Ascending aorta (tissue), 2 donors: ENCODE measurements at regions not wholly inside any gene's neighbourhood (a gene's known extent, or its start where the extent isn't known, plus 50 kb on each side); places are given as distances from the start of the nearest gene placed in this dataset.

Experiments
- DNase-seq, 2 donors: peaks; one replicate each; pipeline ENCODE4 v3.0.0-alpha.2; 2019; ENCODE audit warnings: low spot score in 2 of 2
- H3K27ac ChIP-seq, 2 donors: fragments of 200-600 bp; sonication (generic); one replicate each; pipeline ENCODE4 v1.5.1; 2016 to 2017; ENCODE audit warnings: mild to moderate bottlenecking in 1 of 2
- H3K27me3 ChIP-seq: fragments of 200-600 bp; sonication (generic); one replicate; pipeline ENCODE4 v1.5.1; 2017
- H3K36me3 ChIP-seq, 2 donors: fragments of 200-600 bp; sonication (generic); one replicate each; pipeline ENCODE4 v1.5.1; 2016
- H3K4me1 ChIP-seq, 2 donors: fragments of 200-600 bp; sonication (generic); one replicate each; pipeline ENCODE4 v1.5.1; 2016 to 2017; ENCODE audit warnings: mild to moderate bottlenecking in 1 of 2
- H3K4me3 ChIP-seq, 2 donors: fragments of 200-600 bp; sonication (generic); one replicate each; pipeline ENCODE4 v1.5.1; 2016 to 2017; ENCODE audit warnings: mild to moderate bottlenecking in 1 of 2
- H3K9me3 ChIP-seq, 2 donors: fragments of 200-600 bp; sonication (generic); one replicate each; pipeline ENCODE4 v1.5.1; 2016
- intact Hi-C: fragments of 100-400 bp; cut with DNase I; formaldehyde crosslinking; loops from one replicate; pipeline ENCODE4 v1.15.1; 2023
- TF ChIP-seq, protein P1 (sequence below), 3 experiments: fragments of 200-600 bp in 2 of 3; fragments of 450-650 bp in 1 of 3; sonication (generic) in 2 of 3; IDR thresholded peaks; one replicate each; pipeline ENCODE4 v1.5.1; 2016 to 2019; ENCODE audit warnings: antibody characterized with exemption in 3 of 3, mild to moderate bottlenecking in 1 of 3, moderate library complexity in 1 of 3

DNA sequence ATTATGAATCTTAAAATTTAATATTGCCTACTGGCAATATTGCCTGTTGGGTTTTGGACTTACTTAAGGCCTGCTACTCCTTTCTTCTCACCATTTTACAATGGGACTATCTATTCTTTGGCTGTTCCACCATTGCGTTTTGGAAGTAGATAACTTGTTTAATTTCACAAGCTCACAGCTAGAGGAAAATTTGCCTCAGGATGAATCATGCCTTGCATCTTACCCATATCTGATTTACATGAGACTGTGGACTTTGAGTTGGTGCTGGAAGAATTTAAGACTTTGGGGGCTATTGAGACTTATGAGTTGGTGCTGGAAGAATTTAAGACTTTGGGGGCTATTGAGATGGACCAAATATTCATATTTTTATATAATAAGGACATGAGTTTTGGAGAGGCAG lies 662.6 kb downstream of the METTL15 start:
- Histone ChIP-seq H3K4me1 (no peaks in the 10 kb centered on the region), H3K27ac (no peak overlapping the region), H3K4me3 (no peak overlapping the region), H3K36me3 (no peaks in the 10 kb centered on the region), H3K9me3 (peaks cover 0 to 3% of the 10 kb centered on the region in 2 donors), H3K27me3 (no peaks in the 10 kb centered on the region)
- no peak for DNase-seq
- TF ChIP-seq, protein P1, sequence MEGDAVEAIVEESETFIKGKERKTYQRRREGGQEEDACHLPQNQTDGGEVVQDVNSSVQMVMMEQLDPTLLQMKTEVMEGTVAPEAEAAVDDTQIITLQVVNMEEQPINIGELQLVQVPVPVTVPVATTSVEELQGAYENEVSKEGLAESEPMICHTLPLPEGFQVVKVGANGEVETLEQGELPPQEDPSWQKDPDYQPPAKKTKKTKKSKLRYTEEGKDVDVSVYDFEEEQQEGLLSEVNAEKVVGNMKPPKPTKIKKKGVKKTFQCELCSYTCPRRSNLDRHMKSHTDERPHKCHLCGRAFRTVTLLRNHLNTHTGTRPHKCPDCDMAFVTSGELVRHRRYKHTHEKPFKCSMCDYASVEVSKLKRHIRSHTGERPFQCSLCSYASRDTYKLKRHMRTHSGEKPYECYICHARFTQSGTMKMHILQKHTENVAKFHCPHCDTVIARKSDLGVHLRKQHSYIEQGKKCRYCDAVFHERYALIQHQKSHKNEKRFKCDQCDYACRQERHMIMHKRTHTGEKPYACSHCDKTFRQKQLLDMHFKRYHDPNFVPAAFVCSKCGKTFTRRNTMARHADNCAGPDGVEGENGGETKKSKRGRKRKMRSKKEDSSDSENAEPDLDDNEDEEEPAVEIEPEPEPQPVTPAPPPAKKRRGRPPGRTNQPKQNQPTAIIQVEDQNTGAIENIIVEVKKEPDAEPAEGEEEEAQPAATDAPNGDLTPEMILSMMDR (IDR thresholded peaks at IDR 0.05), result no peak
- intact Hi-C loops, result no loop called here

DNA sequence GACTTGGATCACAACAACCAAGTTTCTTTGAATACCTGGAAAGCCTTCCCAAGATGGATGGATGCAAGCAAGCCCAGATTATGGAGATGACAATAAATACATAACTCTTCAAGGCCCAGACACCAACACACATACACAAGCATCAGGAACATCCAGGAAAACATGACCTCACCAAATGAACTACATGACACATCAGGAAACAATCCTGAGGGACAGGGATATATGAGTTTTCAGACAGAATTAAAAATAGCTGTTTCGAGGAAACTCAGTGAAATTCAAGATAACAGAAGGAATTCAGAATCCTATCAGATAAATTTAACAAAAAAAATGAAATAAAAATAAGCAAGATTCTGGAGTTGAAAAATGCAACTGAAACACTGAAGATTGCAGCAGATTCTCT lies 659.4 kb downstream of the METTL15 start:
- DNase-seq, result no peak
- H3K27ac ChIP-seq, result no peak overlapping the region
- no peak overlapping the region for H3K4me3 ChIP-seq
- H3K36me3 ChIP-seq, result no peaks in the 10 kb centered on the region
- peaks cover 0 to 3% of the 10 kb centered on the region in 2 donors for H3K9me3 ChIP-seq
- H3K27me3 ChIP-seq, result no peaks in the 10 kb centered on the region
- H3K4me1 ChIP-seq, result no peaks in the 10 kb centered on the region
- intact Hi-C loops, result no loop called here
- TF ChIP-seq, protein P1 (IDR thresholded peaks at IDR 0.05), result no peak

DNA sequence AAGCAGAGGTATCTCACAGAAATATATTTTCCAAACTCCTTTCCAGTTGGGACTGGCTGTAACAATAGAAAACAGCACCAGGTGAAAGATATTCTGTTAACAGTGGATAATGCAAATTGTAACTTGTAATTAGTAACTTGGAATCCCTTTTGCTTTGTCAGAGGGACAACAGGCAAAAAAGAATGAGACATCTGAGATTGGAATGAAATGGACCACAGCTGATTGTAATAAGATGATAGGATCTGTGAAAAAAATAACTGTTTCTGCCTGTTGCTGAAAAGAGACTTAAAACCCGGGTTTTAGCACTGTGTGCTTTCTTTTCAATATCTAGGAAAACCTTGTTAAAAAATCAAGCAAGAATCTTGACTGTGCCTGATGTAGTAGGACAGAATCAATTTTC lies 655.7 kb downstream of the METTL15 start:
- DNase-seq, result no peak
- peaks cover 0 to 3% of the 10 kb centered on the region in 2 donors for H3K9me3 ChIP-seq
- H3K27ac ChIP-seq, result no peak overlapping the region
- H3K4me3 ChIP-seq, result no peak overlapping the region
- H3K27me3 ChIP-seq, result no peaks in the 10 kb centered on the region
- intact Hi-C loops, result no loop called here
- H3K36me3 ChIP-seq, result no peaks in the 10 kb centered on the region
- no peaks in the 10 kb centered on the region for H3K4me1 ChIP-seq
- TF ChIP-seq, protein P1 (IDR thresholded peaks at IDR 0.05), result no peak

DNA sequence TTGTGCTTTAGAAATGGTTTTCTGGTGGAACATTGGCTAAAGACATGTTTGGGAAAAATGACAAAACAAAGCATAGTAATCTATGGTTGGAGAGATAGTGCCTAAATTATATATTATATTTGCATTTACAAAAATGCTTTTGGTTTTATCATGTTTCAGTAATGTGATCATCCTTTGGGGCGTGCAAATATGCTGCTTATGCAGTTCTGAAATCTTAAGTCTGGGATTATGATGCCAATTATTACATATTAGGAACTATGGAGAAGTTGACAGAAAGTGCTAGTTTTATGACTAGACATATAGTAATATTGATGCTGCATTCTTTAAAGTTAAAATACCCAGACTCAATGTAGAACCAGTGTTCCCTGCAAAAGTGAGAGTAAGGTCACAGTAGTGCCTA lies 655.0 kb downstream of the METTL15 start:
- TF ChIP-seq, protein P1 (IDR thresholded peaks at IDR 0.05), result no peak

DNA sequence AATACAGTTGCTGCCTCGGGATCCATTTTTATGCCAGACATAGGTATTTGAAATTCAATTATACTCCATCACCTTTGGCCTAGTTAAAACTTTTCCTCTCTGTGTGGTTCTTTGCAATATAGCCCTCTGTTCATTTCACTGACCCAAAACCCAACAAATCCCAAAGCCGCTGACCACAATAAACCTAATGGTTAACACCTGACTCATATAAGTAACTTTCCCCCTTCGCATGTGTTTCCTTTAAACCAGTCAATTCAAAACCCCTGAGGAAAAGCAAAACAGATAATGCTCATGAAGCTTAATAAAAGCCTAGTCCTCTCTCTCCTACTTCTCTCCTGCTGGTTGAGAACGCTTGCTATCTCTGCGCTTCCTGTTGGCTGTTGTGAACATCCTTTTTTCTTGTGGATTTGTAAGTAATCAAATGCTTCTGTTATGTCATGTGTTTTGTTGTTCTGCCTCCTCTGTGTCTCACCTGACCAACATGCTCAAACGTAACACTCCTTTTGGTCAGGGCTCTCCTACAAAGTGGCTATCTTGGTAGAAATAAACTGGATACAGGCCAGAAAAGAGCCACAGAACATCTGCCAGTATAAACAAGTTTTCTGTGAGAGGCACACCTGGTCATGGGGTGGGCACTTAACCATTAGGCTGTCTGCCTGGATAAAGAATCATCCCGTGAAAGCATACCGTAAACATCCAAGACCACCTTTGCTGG lies 652.6 kb downstream of the METTL15 start:
- Histone ChIP-seq H3K9me3 (no peaks in the 10 kb centered on the region), H3K4me1 (peaks cover 0 to 5% of the 10 kb centered on the region in 2 donors), H3K27ac (no peak overlapping the region), H3K36me3 (no peaks in the 10 kb centered on the region), H3K27me3 (no peaks in the 10 kb centered on the region), H3K4me3 (no peak overlapping the region)
- TF ChIP-seq, protein P1 (IDR thresholded peaks at IDR 0.05), result no peak
- intact Hi-C loops, result no loop called here
- no peak for DNase-seq

More for the DNA sequence above, 655.0 kb downstream of the METTL15 start:
- intact Hi-C loops, result no loop called here
- DNase-seq, result no peak
- Histone ChIP-seq H3K9me3 (peaks cover 0 to 3% of the 10 kb centered on the region in 2 donors), H3K4me1 (no peaks in the 10 kb centered on the region), H3K36me3 (no peaks in the 10 kb centered on the region), H3K4me3 (no peak overlapping the region), H3K27me3 (no peaks in the 10 kb centered on the region), H3K27ac (no peak overlapping the region)
